Smooth muscle cell (in vitro differentiated cells): ENCODE measurements at regions not wholly inside any gene's neighbourhood (a gene's known extent, or its start where the extent isn't known, plus 50 kb on each side); places are given as distances from the start of the nearest gene placed in this dataset.
A peak's percentile ranks its signal among the peaks of the same experiment; 100 is the strongest.

Experiments
- DNase-seq: peaks from one replicate; lab custom pipeline; 2025; ENCODE audit not compliant: unreplicated experiment; lab: John Stamatoyannopoulos, UW
- H2AFZ ChIP-seq: fragments of 200-600 bp; sonication (generic); 2 replicates; pipeline ENCODE4 v1.6.0; 2016; ENCODE audit warnings: antibody characterized with exemption, low read depth, mild to moderate bottlenecking
- H3F3A ChIP-seq: fragments of 200-600 bp; sonication (generic); 2 replicates; pipeline ENCODE4 v1.6.0; 2017; ENCODE audit warnings: antibody characterized with exemption, low read depth
- H3K27ac ChIP-seq: fragments of 200-600 bp; sonication (generic); 2 replicates; pipeline ENCODE4 v1.5.1; 2016; ENCODE audit warnings: low read depth, mild to moderate bottlenecking
- H3K27me3 ChIP-seq: fragments of 200-600 bp; sonication (generic); 2 replicates; pipeline ENCODE4 v1.6.1; 2016; ENCODE audit warnings: low read depth, mild to moderate bottlenecking
- H3K36me3 ChIP-seq: fragments of 200-600 bp; sonication (generic); 2 replicates; pipeline ENCODE4 v1.5.1; 2016; ENCODE audit warnings: low read depth
- H3K4me1 ChIP-seq: fragments of 200-600 bp; sonication (generic); 2 replicates; pipeline ENCODE4 v1.5.1; 2016; ENCODE audit warnings: low read depth
- H3K4me2 ChIP-seq: fragments of 200-600 bp; sonication (generic); 2 replicates; pipeline ENCODE4 v1.6.0; 2016; ENCODE audit warnings: mild to moderate bottlenecking
- H3K4me3 ChIP-seq: fragments of 200-600 bp; sonication (generic); 2 replicates; pipeline ENCODE4 v1.5.1; 2016; ENCODE audit warnings: mild to moderate bottlenecking
- H3K79me2 ChIP-seq: fragments of 200-600 bp; sonication (generic); 2 replicates; pipeline ENCODE4 v1.6.0; 2016; ENCODE audit warnings: low read depth, mild to moderate bottlenecking
- H3K9ac ChIP-seq: fragments of 200-600 bp; sonication (generic); 2 replicates; pipeline ENCODE4 v1.6.0; 2016; ENCODE audit warnings: low read depth
- H3K9me3 ChIP-seq: fragments of 200-600 bp; sonication (generic); replicated peaks from 2 replicates; pipeline ENCODE4 v1.5.1; 2016; ENCODE audit warnings: low read depth
- H4K20me1 ChIP-seq: fragments of 200-600 bp; sonication (generic); 2 replicates; pipeline ENCODE4 v1.6.0; 2016; ENCODE audit warnings: low read depth
- WGBS: methylation state at CpG from one replicate; pipeline ENCODE4 v1.1.7; 2016; ENCODE audit warnings: low lambda C conversion rate; 5-methylcytosine and 5-hydroxymethylcytosine counted together
- TF ChIP-seq, protein P1 (sequence below): fragments of 200-600 bp; sonication (generic); IDR thresholded peaks from 2 replicates; pipeline ENCODE4 v1.5.1; 2017; ENCODE audit warnings: borderline replicate concordance, mild to moderate bottlenecking, antibody characterized with exemption; ENCODE audit not compliant: insufficient read depth, poor library complexity, severe bottlenecking

DNA sequence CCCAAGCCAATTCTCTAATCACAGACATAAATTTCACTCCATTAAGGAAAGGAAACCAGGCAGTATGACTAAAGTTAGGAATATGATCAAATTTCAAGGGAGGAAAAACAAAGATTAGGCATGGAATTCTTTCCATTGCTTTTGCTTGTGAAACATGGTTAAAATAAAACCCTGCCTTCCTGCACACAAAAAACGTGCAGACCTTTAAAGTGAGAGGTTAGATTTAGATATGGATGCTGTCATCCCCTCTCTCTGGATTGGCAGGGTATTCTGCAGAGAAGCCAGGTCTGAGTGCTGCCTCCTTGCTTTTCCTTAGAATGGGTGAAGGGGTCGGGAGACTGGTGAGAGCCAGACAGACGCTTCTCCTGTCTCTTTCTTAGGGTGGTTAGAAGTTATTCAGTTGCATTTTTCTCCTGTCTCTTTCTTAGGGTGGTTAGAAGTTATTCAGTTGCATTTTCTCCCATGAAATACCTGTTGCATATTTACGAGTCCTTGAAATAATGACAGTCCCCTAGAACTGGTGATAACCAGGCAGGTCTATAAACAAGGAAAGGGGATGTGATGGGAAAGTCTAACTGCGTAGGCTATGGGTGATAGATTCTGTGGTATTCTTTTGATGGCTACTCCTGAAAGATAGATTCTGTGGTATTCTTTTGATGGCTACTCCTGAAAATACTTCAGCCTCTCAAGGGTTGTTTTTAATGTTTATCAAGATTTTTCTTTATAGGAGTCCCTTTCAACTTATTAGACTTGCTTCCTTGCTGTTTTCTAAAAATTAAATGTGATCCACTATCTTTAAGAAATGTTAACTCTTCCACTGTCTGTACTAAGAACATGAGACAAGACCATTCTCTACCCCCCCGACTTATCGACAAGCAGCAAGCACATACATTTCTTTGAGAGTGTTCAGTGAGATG lies 163.6 kb downstream of the SPRY1 start:
- peaks cover 9% of the 10 kb centered on the region for H3F3A ChIP-seq
- no peaks in the 10 kb centered on the region for H3K79me2 ChIP-seq
- no peaks in the 10 kb centered on the region for H3K9me3 ChIP-seq
- no peaks in the 10 kb centered on the region for H3K36me3 ChIP-seq
- H3K4me3 ChIP-seq = no peak overlapping the region
- H3K9ac ChIP-seq = no peak overlapping the region
- H3K27ac ChIP-seq = peak overlapping the region; percentile 54
- no peaks in the 10 kb centered on the region for H3K27me3 ChIP-seq
- peak overlapping the region; percentile 76 for H3K4me2 ChIP-seq
- no peak for DNase-seq
- peaks cover 29% of the 10 kb centered on the region for H3K4me1 ChIP-seq
- whole genome bisulfite sequencing = 54% methylated on average over 7 of the region's 7 CpGs
- no peaks in the 10 kb centered on the region for H4K20me1 ChIP-seq
- H2AFZ ChIP-seq = peak overlapping the region; percentile 43
- TF ChIP-seq, protein P1, sequence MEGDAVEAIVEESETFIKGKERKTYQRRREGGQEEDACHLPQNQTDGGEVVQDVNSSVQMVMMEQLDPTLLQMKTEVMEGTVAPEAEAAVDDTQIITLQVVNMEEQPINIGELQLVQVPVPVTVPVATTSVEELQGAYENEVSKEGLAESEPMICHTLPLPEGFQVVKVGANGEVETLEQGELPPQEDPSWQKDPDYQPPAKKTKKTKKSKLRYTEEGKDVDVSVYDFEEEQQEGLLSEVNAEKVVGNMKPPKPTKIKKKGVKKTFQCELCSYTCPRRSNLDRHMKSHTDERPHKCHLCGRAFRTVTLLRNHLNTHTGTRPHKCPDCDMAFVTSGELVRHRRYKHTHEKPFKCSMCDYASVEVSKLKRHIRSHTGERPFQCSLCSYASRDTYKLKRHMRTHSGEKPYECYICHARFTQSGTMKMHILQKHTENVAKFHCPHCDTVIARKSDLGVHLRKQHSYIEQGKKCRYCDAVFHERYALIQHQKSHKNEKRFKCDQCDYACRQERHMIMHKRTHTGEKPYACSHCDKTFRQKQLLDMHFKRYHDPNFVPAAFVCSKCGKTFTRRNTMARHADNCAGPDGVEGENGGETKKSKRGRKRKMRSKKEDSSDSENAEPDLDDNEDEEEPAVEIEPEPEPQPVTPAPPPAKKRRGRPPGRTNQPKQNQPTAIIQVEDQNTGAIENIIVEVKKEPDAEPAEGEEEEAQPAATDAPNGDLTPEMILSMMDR = no peak

DNA sequence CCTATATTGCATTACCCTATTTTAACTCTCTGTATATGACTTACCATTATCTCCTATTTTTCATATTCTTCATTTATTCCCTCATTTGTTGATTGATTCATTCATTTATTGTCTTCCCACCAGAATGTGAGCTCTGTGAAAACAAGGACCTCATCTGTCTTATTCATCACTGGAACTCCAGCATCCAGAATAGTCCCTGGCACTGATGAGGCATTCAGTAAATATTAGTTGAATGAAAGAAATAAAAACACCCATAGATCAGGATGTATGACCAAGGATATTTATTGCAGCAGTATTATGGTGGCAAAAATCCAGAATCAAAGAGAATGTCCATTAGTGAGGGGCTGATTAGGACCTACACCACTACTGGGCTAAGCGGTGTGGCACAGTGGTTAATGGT lies 164.9 kb downstream of the SPRY1 start:
- TF ChIP-seq, protein P1 = no peak
- no peak overlapping the region for H3K27ac ChIP-seq
- peaks cover 17% of the 10 kb centered on the region for H3K4me1 ChIP-seq
- H3K36me3 ChIP-seq = no peaks in the 10 kb centered on the region
- no peaks in the 10 kb centered on the region for H3K9me3 ChIP-seq
- no peaks in the 10 kb centered on the region for H4K20me1 ChIP-seq
- 35% methylated on average over 1 of the region's 1 CpG for WGBS
- no peaks in the 10 kb centered on the region for H3K27me3 ChIP-seq
- peak overlapping the region; percentile 44 for H2AFZ ChIP-seq
- H3K4me2 ChIP-seq = no peak overlapping the region
- H3K4me3 ChIP-seq = no peak overlapping the region
- no peak for DNase-seq
- H3K9ac ChIP-seq = no peak overlapping the region
- no peaks in the 10 kb centered on the region for H3K79me2 ChIP-seq
- H3F3A ChIP-seq = peaks cover 2% of the 10 kb centered on the region

DNA sequence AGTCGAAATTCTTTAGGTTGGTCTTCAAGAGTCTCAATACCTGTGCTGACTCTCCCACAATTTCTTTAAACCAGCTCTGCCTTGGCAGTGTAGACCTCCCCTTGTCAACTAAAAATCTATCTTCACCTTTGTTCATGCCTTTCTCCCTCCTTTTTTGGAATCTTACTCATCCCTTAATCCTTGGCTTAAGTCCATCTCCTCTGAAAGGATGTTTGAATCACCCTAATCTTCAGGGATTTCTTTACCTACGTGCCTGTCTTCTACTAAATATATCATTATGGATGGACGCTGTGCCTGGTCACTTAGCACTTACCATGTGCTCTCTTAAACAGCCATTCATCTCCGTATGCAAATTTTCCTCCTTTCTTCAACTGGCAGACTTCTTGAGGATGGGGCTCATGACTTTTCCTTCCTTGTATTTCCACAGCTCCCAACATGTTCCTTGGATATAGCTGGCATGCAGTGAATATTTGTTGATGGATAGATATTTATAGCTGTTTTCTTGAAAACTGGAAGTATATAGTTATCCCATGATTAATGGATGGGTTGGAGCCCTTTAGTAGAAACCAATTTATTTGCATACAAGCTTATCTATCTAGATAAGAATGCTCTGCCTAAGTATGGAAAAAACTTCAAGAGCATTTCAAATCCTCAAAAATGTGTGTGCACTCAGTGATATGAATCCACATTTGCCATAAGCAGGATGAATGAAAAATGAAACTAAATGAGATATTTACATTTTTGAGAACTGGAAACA lies 166.6 kb downstream of the SPRY1 start:
- Histone ChIP-seq H3F3A (no peaks in the 10 kb centered on the region), H3K4me3 (no peak overlapping the region), H3K4me1 (peaks cover 17% of the 10 kb centered on the region), H3K9ac (no peak overlapping the region), H4K20me1 (no peaks in the 10 kb centered on the region), H3K79me2 (no peaks in the 10 kb centered on the region), H2AFZ (no peak overlapping the region), H3K9me3 (no peaks in the 10 kb centered on the region), H3K27me3 (no peaks in the 10 kb centered on the region), H3K27ac (no peak overlapping the region), H3K4me2 (peak overlapping the region; percentile 23), H3K36me3 (no peaks in the 10 kb centered on the region)
- DNase-seq = no peak
- 47% methylated on average over 4 of the region's 4 CpGs for WGBS
- TF ChIP-seq, protein P1 = no peak
